ENCODE measurements at regions not wholly inside any gene's neighbourhood (a gene's known extent, or its start where the extent isn't known, plus 50 kb on each side); places are given as distances from the start of the nearest gene placed in this dataset.

GRCh38 chr14:49972131-49972671 is 79.3 kb downstream of the ARF6 start:
- intact Hi-C loops (cut with DNase I) = no loop called here
- Histone ChIP-seq H3K4me1 (replicated peaks) (peaks cover 9% of the 10 kb centered on the region), H3K36me3 (no peaks in the 10 kb centered on the region), H3K27ac (peak overlapping the region; percentile 64 to 75), H3K27me3 (replicated peaks; ENCODE audit: insufficient read depth) (no peaks in the 10 kb centered on the region), H3K9me3 (no peaks in the 10 kb centered on the region), H3K4me3 (no peak overlapping the region)
- 4% methylated on average over 5 of the region's 5 CpGs for WGBS
- no peak for TF ChIP-seq POLR2AphosphoS5 (IDR thresholded peaks at IDR 0.05)
- no peak for TF ChIP-seq CTCF (IDR thresholded peaks at IDR 0.05)
- TF ChIP-seq POLR2A (IDR thresholded peaks at IDR 0.05) = no peak
- peak; percentile 41 for DNase-seq (ENCODE audit: low spot score)

GRCh38 chr14:49972823-49973222 is 79.9 kb downstream of the ARF6 start:
- H3K27ac ChIP-seq = peak overlapping the region; percentile 64 to 75
- no peaks in the 10 kb centered on the region for H3K9me3 ChIP-seq
- 2% methylated on average over 4 of the region's 4 CpGs for WGBS
- intact Hi-C loops (cut with DNase I) = no loop called here
- H3K36me3 ChIP-seq = no peaks in the 10 kb centered on the region
- H3K27me3 ChIP-seq (replicated peaks; ENCODE audit: insufficient read depth) = no peaks in the 10 kb centered on the region
- DNase-seq (ENCODE audit: low spot score) = peak; percentile 60
- TF ChIP-seq CTCF (IDR thresholded peaks at IDR 0.05) (no peak), POLR2A (IDR thresholded peaks at IDR 0.05) (peak; percentile 14), POLR2AphosphoS5 (IDR thresholded peaks at IDR 0.05) (peak; percentile 46)
- H3K4me1 ChIP-seq (replicated peaks) = peaks cover 9% of the 10 kb centered on the region
- no peak overlapping the region for H3K4me3 ChIP-seq

- H3K36me3 ChIP-seq = no peaks in the 10 kb centered on the region
- intact Hi-C loops (cut with DNase I) = no loop called here
- H3K27ac ChIP-seq = peak overlapping the region in 1 of 2 donors; percentile 32
- no peak for TF ChIP-seq POLR2A (IDR thresholded peaks at IDR 0.05)
- TF ChIP-seq POLR2AphosphoS5 (IDR thresholded peaks at IDR 0.05) = no peak
- TF ChIP-seq CTCF (IDR thresholded peaks at IDR 0.05) = no peak
- H3K9me3 ChIP-seq = no peaks in the 10 kb centered on the region
- no peak overlapping the region for H3K4me3 ChIP-seq
- WGBS = 45% methylated on average over 2 of the region's 2 CpGs
- peaks cover 9% of the 10 kb centered on the region for H3K4me1 ChIP-seq (replicated peaks)
- no peaks in the 10 kb centered on the region for H3K27me3 ChIP-seq (replicated peaks; ENCODE audit: insufficient read depth)
- DNase-seq (ENCODE audit: low spot score) = no peak
These were observed 82.4 kb downstream of the ARF6 start for GRCh38 chr14:49975276-49975675.

- TF ChIP-seq POLR2AphosphoS5 (IDR thresholded peaks at IDR 0.05) = no peak
- TF ChIP-seq CTCF (IDR thresholded peaks at IDR 0.05) = no peak
- TF ChIP-seq POLR2A (IDR thresholded peaks at IDR 0.05) = no peak
- H3K27ac ChIP-seq = no peak overlapping the region
- no peaks in the 10 kb centered on the region for H3K9me3 ChIP-seq
- peaks cover 9% of the 10 kb centered on the region for H3K4me1 ChIP-seq (replicated peaks)
- H3K4me3 ChIP-seq = no peak overlapping the region
- intact Hi-C loops (cut with DNase I) = no loop called here
- WGBS = 87% methylated on average over 3 of the region's 3 CpGs
- H3K27me3 ChIP-seq (replicated peaks; ENCODE audit: insufficient read depth) = no peaks in the 10 kb centered on the region
- DNase-seq (ENCODE audit: low spot score) = no peak
- H3K36me3 ChIP-seq = no peaks in the 10 kb centered on the region
These were observed 82.9 kb downstream of the ARF6 start for GRCh38 chr14:49975799-49976198.

DNA sequence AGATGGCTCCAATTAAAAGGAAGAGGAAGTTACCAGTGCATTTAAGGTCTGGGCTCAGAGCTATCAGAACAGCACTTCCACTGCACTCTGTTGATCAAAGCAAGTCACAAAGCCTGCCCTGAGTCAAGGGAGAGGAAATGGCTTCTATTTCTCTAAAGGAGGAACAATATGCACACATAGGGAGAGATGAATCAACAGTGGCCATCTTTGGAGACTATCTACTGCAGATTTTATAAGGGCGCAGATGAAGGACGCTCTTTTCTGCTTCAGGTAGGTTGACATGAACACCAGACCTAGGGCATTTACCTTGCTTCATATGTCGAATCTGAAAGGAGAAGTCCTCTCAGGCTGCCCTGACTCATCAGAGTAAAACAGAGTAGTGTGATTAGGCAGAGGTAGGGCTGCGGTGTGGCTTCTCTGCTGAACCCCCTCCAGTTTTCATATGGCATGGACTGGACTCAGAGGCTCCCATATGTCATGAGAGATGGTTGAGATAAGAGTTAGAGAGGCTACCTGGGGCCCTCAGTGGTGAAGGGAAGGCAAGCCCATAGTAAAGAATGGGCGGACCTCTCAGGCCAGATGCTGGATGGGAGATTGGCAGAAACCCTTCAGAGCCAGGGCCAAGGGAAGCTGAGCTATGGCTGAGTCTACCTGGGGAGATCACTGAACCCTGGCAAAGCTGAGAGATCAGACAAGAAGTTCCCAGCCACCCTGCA is 84.4 kb downstream of the ARF6 start:
- Histone ChIP-seq H3K9me3 (no peaks in the 10 kb centered on the region), H3K36me3 (no peaks in the 10 kb centered on the region), H3K27me3 (replicated peaks; ENCODE audit: insufficient read depth) (no peaks in the 10 kb centered on the region), H3K4me3 (no peak overlapping the region), H3K4me1 (replicated peaks) (peaks cover 4% of the 10 kb centered on the region), H3K27ac (no peak overlapping the region)
- WGBS = 85% methylated on average over 5 of the region's 5 CpGs
- intact Hi-C loops (cut with DNase I) = no loop called here
- no peak for TF ChIP-seq CTCF (IDR thresholded peaks at IDR 0.05)
- TF ChIP-seq POLR2AphosphoS5 (IDR thresholded peaks at IDR 0.05) = no peak
- no peak for TF ChIP-seq POLR2A (IDR thresholded peaks at IDR 0.05)
- no peak for DNase-seq (ENCODE audit: low spot score)

Data from prostate gland (tissue), 2 donors.